HG02852 (cell line): ENCODE measurements at regions not wholly inside any gene's neighbourhood (a gene's known extent, or its start where the extent isn't known, plus 50 kb on each side); places are given as distances from the start of the nearest gene placed in this dataset.

Experiments used
- ATAC-seq: cut with Tn5 transposase; IDR thresholded peaks from one replicate; pipeline ENCODE4 v1.9.1; 2021; ENCODE audit warnings: mild to moderate bottlenecking, moderate library complexity; ENCODE audit not compliant: unreplicated experiment

GRCh38 chr2:14123436-14124103 is 508.9 kb upstream of the LRATD1 start:
- ATAC-seq: no peak

DNA sequence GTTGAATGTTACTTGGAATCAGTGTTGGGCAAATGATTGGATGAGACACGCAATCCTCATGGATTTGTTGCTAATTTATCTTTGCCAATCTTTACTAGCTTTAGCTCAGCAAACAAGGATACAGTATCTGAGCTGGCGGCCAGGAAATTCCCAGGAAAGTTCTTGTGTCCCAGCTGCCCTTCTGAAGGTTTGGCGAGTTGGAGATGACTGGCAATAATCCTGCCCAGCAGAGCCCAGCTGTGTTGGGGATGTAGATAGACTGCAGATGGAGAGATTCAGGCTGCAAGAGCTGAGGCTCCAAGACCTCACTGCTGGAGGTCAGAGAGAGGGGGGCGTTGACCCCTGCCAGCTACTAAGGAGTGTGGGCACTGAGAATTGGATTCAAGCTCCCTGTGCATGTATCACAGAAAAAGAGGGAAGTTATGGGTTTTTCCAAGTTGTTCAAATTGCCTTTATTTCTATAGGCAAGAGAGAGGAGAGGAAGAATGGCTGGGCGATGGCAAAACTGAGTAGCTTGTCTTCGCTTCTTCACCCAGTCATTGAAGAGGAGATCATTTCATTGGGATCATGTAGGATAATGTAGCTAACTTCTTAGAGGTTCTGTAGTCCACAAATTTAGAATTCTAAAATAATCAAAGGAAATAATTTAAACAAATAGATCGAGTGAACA is 506.8 kb upstream of the LRATD1 start:
- ATAC-seq: no peak

DNA sequence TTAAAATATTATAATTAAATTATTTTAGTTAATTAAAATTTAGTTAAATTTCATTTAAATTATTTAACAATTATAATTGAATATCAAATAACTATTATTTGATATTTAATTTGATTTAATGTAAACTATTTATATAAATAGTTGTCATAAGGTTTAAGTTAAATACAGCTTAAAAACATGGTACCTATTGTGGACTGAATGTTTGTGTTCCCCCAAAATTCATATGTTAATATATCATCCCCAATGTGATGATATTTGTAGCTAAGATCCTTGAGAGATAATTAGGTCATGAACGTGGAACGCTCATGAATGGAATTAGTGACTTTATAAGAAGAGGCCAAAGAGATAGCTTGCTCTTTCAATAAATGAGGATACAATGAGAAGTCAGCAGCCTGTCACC is 505.7 kb upstream of the LRATD1 start:
- no peak for ATAC-seq

GRCh38 chr2:14127765-14128164 is 504.8 kb upstream of the LRATD1 start:
- no peak for ATAC-seq

- ATAC-seq: no peak
Observed at GRCh38 chr2:14132386-14132785, 500.1 kb upstream of the LRATD1 start.

- no peak for ATAC-seq
Observed at GRCh38 chr2:14134771-14135170, 497.7 kb upstream of the LRATD1 start.

DNA sequence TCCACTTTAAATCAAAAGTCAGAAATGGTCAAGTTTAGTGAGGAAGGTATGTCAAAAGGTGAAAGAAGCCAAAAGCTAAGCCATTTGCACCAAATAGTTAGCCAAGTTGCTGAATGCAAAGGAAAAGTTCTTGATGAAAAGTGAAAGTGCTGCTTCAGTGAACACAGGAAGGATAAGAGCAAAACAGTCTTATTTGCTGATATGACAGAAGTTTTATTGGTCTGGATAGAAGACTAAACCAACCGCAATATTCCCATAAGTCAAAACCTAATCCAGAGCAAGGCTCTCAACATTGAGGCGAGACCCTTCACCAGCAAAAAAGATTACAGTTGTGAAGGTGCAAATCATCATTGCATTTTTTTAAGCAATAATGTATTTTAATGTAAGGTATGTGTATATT is 496.5 kb upstream of the LRATD1 start:
- no peak for ATAC-seq

- ATAC-seq: no peak
Observed at GRCh38 chr2:14137643-14138042, 494.9 kb upstream of the LRATD1 start.

GRCh38 chr2:14140009-14140550 is 492.4 kb upstream of the LRATD1 start:
- ATAC-seq: no peak

DNA sequence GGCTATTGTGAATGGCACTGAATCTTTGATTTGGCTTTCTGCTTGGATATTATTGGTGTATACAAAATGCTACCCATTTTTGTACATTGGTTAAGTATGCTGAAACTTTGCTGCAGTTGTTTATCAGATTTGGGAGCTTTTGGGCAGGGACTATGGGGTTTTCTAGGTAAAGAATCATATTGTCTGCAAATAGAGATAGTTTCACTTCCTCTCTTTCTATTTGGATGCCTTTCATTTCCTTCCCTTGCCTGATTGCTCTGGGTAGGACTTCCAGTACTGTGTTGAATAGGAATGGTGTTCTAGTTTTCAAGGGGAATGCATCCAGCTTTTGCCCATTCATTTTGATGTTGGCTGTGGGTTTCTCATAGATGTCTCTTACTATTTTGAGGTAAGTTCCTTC is 489.1 kb upstream of the LRATD1 start:
- ATAC-seq: no peak

GRCh38 chr2:14148216-14148615 is 484.3 kb upstream of the LRATD1 start:
- no peak for ATAC-seq

GRCh38 chr2:14157816-14158215 is 474.7 kb upstream of the LRATD1 start:
- no peak for ATAC-seq

DNA sequence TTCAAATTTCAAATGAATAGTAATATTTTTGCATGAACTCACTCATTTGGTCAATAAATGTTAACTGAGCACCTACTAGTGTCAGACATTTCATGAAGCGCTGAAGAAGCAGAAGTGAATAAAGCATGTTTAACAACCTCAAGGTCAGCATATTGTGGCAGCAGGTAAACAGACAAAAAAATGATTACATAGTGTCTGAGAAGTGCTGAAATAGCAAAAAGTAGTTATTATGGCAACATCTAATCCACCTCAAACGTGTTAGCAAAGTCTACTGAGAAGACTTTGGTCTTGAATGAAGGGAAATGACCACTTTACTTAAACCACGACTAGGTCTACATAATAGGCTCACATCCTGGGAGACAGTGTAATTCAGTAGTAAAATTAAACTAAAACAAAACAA is 452.2 kb upstream of the LRATD1 start:
- no peak for ATAC-seq

DNA sequence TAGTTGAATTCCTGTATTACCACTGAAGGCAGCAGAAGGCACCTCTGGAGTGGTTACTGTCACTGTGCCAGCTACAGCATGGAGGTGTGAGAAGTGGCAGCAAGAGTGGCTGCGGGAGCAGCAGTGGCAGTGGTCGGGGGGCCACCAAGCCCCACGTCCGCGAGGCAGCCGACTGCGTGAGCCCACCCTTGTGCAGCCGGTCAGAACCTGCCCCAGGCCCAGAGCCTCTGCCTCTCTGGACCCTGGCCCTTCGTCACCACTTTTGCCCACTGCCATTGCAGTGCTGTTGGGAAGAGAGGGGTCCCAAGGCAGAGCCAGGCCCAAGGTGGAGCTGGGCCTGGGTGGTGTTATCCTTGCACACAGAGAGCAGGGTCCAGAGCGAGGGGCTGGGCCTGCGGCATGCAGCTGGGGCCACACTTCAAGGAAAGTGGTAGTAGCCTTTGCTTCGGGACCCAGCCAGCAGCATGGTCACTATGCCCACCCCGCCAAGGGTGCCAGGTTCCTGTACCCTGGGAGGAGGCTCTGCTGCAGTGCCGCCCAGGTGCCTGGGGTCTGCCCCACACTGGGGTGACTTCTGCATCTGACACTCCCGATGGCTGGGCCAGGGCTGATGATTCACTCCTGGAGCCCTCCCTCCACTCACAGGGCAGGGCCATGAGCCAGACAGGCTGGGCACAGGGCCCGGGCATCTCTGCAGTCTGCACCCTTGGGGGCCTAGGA is 450.1 kb upstream of the LRATD1 start:
- ATAC-seq: no peak

DNA sequence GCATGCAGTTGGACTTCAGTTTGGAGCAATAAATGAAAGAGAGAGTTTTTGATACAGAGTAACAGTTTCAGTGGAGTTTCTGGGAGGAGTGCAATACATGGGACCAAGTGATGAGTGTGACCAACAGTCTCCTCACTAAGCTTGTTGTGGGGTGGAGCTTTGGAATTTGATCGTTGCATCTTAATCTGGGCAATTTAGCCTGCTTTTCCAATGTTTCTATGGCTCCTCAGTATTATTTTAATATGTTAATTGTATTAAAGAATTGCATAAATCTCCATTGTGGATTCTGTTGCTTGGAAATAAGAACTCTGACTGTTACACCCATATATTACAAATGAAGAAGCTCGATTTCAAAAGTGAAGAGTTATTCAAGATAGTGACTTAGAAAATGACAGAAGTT is 446.6 kb upstream of the LRATD1 start:
- ATAC-seq: no peak

- ATAC-seq: no peak
Observed at GRCh38 chr2:14188446-14188845, 444.1 kb upstream of the LRATD1 start.

GRCh38 chr2:14189929-14190328 is 442.6 kb upstream of the LRATD1 start:
- ATAC-seq: no peak

- no peak for ATAC-seq
Observed at GRCh38 chr2:14194233-14194632, 438.3 kb upstream of the LRATD1 start.

DNA sequence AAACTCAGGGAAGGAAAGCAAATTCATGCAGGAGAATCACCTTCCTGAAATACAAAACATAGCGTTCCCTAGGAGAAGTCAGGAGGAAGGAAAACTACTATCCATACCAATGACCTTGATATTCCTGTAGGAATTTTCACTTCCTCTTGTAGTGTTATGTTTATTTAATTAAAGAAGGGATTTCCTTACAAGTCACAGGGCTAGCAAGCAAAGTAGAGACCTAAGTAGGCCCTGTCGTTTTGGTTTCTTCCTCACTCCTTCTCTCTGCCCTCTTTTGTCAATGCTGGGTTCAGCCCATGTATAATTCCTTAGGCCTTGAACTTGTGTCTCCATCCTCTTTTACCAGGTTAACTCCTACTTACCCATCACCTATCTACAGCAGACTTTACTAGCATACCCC is 435.2 kb upstream of the LRATD1 start:
- ATAC-seq: no peak

DNA sequence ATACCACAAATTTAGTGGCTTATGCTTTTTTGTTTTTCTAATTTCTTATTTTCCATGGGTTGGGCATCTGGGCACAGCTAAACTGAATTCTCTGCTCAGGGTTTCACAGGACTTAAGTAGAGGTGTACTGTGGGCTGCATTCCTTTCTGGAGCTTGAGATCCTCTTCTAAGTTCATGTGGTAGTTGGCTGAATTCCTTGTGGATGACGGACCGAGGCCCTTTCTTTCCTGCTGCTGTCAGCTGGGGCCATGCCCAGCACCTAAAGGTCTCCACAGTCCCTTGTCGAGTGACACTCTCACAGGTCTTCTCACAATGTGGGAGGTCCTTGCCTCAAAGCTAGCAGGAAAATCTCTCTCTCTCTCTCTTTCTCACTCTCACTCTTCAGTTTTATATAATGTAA is 433.5 kb upstream of the LRATD1 start:
- ATAC-seq: no peak

GRCh38 chr2:14219306-14219705 is 413.2 kb upstream of the LRATD1 start:
- no peak for ATAC-seq

- ATAC-seq: no peak
Observed at GRCh38 chr2:14220101-14220500, 412.4 kb upstream of the LRATD1 start.
